ENCODE measurements at regions not wholly inside any gene's neighbourhood (a gene's known extent, or its start where the extent isn't known, plus 50 kb on each side); places are given as distances from the start of the nearest gene placed in this dataset.

DNA sequence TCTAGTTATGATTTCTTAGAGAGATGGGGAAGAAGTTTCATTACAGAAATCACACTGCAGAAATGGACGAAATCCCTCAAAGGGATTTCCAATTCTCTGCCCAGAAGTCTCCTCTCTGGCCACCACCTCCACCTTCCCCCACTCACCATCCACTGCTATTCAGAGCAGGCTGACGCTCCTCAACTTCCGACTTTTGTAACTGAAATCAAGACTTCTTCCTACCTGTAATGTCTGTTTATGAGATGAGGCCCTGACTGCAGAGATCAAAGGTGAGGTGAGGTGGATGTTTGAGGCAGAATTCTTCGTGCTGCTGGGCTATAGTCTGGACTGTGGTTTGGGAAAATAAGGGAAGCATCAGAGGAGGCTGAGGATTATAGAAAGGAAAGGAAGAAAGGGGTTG is 385.2 kb upstream of the ARID1B start:
- Histone ChIP-seq H3K4me3 (ENCODE audit: low read depth, low read length) (no peak overlapping the region), H3K27me3 (ENCODE audit: control insufficient read depth, insufficient read depth, low read length) (no peaks in the 10 kb centered on the region), H3K36me3 (ENCODE audit: control insufficient read depth, insufficient read depth, low read length) (no peaks in the 10 kb centered on the region)
- POLR2A ChIA-PET, result no interaction called here
- CTCF ChIA-PET, result no interaction called here
- DNase-seq (ENCODE audit: low read depth), result no peak
- TF ChIP-seq, protein P1, sequence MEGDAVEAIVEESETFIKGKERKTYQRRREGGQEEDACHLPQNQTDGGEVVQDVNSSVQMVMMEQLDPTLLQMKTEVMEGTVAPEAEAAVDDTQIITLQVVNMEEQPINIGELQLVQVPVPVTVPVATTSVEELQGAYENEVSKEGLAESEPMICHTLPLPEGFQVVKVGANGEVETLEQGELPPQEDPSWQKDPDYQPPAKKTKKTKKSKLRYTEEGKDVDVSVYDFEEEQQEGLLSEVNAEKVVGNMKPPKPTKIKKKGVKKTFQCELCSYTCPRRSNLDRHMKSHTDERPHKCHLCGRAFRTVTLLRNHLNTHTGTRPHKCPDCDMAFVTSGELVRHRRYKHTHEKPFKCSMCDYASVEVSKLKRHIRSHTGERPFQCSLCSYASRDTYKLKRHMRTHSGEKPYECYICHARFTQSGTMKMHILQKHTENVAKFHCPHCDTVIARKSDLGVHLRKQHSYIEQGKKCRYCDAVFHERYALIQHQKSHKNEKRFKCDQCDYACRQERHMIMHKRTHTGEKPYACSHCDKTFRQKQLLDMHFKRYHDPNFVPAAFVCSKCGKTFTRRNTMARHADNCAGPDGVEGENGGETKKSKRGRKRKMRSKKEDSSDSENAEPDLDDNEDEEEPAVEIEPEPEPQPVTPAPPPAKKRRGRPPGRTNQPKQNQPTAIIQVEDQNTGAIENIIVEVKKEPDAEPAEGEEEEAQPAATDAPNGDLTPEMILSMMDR (IDR thresholded peaks at IDR 0.05; ENCODE audit: insufficient read depth, low read depth, low read length), result no peak

DNA sequence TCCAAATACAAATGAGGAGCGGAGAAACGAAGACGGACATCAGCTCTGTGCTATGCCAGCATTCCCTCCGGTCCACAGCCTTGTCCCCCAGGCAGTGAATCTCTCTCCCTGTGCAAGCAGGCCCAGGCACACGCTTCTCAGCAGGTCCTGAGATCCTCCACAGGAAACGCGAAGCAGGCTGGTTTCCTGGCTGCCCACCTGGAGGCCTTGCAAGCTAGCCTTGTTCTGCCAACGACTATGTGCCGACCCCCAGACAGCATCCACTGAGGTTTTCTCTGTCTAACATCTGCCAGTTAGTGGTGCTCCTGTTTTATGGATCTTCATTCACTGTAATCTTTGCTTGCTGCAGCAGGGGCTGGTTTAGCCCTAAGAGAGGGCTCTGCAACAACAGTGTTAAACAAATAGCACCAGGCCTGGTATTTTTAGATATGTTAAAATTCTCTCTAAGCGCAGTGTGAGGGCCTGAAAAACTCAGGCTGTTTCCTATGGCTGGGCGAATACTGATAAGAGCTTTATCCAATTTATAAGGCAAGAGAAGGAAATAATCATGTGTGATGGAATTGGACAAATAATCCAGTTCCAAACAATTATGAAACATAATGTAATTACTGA is 386.0 kb upstream of the ARID1B start:
- no peak for DNase-seq (ENCODE audit: low read depth)
- CTCF ChIA-PET, result no interaction called here

DNA sequence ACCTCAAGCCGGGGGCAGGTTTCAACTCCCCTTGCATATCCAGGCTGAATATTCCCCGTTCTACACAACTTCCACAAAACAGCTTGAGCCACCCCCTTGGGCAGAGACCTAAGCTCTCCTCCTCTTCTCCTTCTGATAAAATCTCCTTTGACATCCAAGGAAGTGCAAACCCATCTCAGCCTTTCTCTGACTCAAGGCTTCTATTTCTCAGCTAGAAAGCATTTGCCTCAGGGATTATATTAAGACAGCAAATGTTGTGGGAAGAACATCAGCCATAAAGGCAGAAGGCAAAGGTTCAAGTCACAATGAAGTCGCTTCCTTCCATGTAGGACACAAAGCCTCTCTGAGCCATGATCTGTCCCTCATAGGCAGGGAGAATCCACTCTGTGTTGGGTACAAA is 386.6 kb upstream of the ARID1B start:
- no peak overlapping the region for H3K4me3 ChIP-seq (ENCODE audit: low read depth, low read length)

More for the DNA sequence above, 386.0 kb upstream of the ARID1B start:
- POLR2A ChIA-PET, result no interaction called here
- H3K4me3 ChIP-seq (ENCODE audit: low read depth, low read length), result no peak overlapping the region
- TF ChIP-seq, protein P1 (IDR thresholded peaks at IDR 0.05; ENCODE audit: insufficient read depth, low read depth, low read length), result no peak
- H3K27me3 ChIP-seq (ENCODE audit: control insufficient read depth, insufficient read depth, low read length), result no peaks in the 10 kb centered on the region
- H3K36me3 ChIP-seq (ENCODE audit: control insufficient read depth, insufficient read depth, low read length), result no peaks in the 10 kb centered on the region

DNA sequence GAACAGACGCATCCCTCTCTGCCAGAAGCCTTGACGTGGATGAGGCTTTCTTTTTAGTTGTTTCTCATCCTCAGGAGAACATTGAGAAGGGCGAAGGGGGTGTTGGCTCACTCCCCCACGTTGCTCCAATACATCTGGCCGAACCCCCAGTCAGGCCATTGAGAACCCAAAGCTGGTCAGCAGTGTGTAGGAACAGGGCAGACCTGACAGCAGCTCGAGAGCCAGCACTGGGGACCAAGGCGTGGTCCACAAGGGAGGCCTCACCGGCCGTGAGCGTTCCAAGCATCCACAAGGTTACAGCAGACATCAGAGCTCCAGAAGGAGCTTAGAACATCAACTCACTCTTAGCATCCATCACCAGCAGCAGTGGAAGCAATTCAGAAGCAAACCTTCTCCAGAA is 387.9 kb upstream of the ARID1B start:
- TF ChIP-seq, protein P1 (IDR thresholded peaks at IDR 0.05; ENCODE audit: insufficient read depth, low read depth, low read length), result no peak
- POLR2A ChIA-PET, result no interaction called here
- CTCF ChIA-PET, result no interaction called here

More for the DNA sequence above, 386.6 kb upstream of the ARID1B start:
- peak; percentile 10 for DNase-seq (ENCODE audit: low read depth)
- POLR2A ChIA-PET, result no interaction called here
- CTCF ChIA-PET, result no interaction called here
- TF ChIP-seq, protein P1 (IDR thresholded peaks at IDR 0.05; ENCODE audit: insufficient read depth, low read depth, low read length), result no peak
- no peaks in the 10 kb centered on the region for H3K36me3 ChIP-seq (ENCODE audit: control insufficient read depth, insufficient read depth, low read length)
- no peaks in the 10 kb centered on the region for H3K27me3 ChIP-seq (ENCODE audit: control insufficient read depth, insufficient read depth, low read length)

DNA sequence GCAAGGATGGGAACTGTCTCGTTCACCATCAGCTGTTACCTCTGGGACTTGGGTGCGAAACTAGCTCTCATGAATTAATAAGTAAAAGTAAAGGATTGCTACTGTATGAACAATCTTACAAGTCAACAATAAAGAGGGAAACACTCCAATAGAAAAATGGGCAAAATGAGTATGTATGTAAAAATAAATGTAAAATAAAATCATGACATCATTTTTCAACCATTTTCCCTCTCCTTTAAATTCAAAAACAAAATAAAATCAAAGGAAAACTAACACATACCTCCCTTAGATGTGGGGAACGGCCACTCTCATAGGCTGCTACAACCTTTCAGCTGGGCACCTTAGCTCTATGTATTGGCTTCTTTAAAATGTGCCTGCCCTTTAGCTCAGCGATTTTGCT is 389.7 kb upstream of the ARID1B start:
- CTCF ChIA-PET, result no interaction called here

More for the DNA sequence above, 387.9 kb upstream of the ARID1B start:
- H3K27me3 ChIP-seq (ENCODE audit: control insufficient read depth, insufficient read depth, low read length), result no peaks in the 10 kb centered on the region
- no peaks in the 10 kb centered on the region for H3K36me3 ChIP-seq (ENCODE audit: control insufficient read depth, insufficient read depth, low read length)
- no peak overlapping the region for H3K4me3 ChIP-seq (ENCODE audit: low read depth, low read length)
- no peak for DNase-seq (ENCODE audit: low read depth)

More for the DNA sequence above, 389.7 kb upstream of the ARID1B start:
- no peak for DNase-seq (ENCODE audit: low read depth)
- POLR2A ChIA-PET, result no interaction called here
- Histone ChIP-seq H3K4me3 (ENCODE audit: low read depth, low read length) (no peak overlapping the region), H3K27me3 (ENCODE audit: control insufficient read depth, insufficient read depth, low read length) (no peaks in the 10 kb centered on the region), H3K36me3 (ENCODE audit: control insufficient read depth, insufficient read depth, low read length) (no peaks in the 10 kb centered on the region)
- TF ChIP-seq, protein P1 (IDR thresholded peaks at IDR 0.05; ENCODE audit: insufficient read depth, low read depth, low read length), result no peak
